GM21526 (cell line): ENCODE measurements at regions not wholly inside any gene's neighbourhood (a gene's known extent, or its start where the extent isn't known, plus 50 kb on each side); places are given as distances from the start of the nearest gene placed in this dataset.
"Not testable (repeated sequence)": the region's sequence is repeated elsewhere in the genome, so short reads cannot be mapped to it uniquely, and the experiment has no call there.

Experiments
- ATAC-seq: cut with Tn5 transposase; IDR thresholded peaks from one replicate; pipeline ENCODE4 v1.9.1; 2021; ENCODE audit warnings: moderate library complexity; ENCODE audit not compliant: unreplicated experiment, low FRiP score

- ATAC-seq: no peak
These were observed 499.6 kb upstream of the ACVR2A start for GRCh38 chr2:147345246-147345645.

GRCh38 chr2:147342329-147342728 lies 502.5 kb upstream of the ACVR2A start:
- no peak for ATAC-seq

GRCh38 chr2:147331790-147332419 lies 512.9 kb upstream of the ACVR2A start:
- peak; percentile 60 for ATAC-seq

GRCh38 chr2:147330925-147331324 lies 513.9 kb upstream of the ACVR2A start:
- ATAC-seq: no peak

DNA sequence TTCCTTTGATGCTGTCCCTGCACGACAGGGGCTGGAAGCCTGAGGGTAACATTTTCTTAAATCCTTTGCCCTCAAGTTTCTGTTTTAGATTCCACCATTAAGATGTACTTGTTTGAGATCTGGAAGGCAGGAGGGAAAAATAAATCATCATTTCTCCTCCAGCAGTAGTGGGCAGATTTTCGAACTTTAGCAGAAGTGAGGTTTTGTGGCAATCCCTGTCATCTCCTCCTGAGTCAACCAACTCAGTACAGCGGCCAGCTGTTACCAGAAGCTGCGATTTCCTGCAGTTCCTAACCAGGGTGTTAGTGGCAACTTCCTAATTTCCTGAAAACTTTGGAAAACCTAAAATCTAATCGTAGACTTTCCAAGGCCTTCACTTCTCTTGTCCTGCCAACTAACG lies 517.2 kb upstream of the ACVR2A start:
- no peak for ATAC-seq

DNA sequence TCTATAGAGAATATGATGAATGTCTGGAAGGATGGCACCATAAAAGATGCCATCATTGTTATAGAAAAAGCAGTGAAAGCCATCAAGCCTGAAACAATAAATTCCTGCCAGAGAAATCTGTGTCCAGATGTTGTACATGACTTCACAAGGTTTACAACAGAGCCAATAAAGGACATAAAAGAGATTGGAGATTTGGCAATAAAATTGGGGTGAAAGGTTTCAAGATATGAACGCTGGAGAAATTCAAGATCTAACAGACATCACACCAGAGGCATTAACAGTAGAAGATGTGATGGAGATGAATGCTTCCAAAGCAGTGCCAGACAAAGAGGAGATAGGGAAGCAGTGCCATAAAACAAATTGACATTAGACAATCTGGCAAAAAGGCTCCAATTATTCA lies 518.8 kb upstream of the ACVR2A start:
- no peak for ATAC-seq

DNA sequence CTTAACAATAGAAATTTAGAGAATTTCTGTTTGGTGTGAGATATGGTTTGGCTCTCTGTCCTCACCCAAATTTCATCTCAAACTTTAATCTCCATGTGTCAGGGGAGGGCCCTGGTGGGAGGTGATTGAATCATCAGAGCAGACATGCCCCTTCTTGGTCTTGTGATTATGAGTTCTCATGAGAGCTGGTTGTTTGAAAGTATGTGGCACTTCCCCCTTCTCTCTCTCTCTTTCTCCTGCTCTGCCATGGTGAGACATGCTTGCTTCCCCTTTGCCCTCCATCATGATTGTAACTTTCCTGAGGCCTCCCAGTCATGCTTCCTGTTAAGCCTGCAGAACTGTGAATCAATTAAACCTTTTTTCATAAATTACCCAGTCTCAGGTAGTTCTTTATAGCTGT lies 524.7 kb upstream of the ACVR2A start:
- no peak for ATAC-seq

DNA sequence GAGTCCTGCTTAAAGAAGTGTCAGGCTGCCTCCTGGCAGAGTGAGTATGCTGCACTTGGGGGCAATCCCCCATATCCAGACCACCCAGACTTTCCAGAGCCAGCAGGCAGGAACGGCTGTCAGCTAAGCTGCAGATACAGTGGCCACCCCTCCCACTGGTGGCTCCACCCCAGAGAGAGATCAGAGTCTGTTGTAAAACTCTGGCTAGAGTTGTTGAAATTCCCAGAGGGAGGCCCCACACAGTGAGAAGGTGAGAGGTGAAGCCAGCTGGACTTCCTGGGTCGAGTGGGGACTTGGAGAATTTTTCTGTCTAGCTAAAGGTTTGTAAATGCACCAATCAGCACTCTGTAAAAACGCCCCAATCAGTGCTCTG lies 533.8 kb upstream of the ACVR2A start:
- ATAC-seq: no peak

DNA sequence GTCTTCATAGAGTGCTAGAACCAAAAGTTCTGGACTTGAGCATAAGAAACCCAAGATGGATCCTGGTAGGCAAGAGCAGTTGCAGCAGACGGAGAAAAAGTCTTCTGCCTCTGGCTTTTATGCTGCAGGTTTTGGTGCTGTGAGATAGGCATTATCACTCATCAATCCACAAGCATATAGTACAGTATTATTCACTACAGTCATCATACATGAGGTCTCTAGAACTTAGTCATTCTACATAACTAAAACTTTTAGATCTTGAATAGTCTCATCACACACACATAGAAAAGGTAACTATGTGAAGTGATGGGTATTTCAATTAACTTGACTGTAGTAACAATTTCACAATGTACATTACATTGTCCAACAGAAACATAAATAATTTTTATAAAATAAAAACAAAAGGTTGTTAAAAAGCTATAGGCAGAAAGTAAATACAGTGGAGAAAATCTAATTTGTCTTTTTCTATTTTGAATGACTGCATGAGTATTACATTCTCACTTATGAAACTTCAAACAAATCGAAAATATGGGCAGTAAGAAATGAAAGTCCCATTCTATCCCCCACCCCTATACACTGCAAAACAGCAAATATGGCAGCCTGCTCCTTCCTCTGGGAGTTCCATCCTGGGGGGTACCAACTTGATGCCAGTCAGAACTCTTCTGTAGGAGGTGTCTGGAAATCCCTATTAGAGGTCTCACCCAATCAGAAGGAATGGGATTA lies 534.3 kb upstream of the ACVR2A start:
- no peak for ATAC-seq

DNA sequence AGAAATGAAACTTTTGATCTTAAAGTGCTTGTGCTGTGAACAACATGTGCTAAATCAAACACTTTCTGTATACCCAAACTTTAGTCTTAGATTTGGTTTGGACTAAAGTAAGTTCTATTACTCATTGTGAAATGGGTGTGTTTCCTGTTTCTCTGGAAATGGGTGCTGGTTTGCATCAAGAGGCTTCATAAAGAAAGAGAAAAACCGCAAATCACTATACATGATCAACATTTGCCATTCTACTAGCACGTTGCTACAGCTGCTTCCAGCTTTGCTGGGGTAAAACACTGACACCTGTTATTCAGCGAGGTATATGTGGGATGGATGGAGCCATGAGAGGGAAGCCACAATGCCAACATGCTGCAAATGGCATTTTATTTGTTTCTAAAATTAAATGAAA lies 547.0 kb upstream of the ACVR2A start:
- ATAC-seq: peak; percentile 98

GRCh38 chr2:147294825-147295392 lies 549.9 kb upstream of the ACVR2A start:
- no peak for ATAC-seq

DNA sequence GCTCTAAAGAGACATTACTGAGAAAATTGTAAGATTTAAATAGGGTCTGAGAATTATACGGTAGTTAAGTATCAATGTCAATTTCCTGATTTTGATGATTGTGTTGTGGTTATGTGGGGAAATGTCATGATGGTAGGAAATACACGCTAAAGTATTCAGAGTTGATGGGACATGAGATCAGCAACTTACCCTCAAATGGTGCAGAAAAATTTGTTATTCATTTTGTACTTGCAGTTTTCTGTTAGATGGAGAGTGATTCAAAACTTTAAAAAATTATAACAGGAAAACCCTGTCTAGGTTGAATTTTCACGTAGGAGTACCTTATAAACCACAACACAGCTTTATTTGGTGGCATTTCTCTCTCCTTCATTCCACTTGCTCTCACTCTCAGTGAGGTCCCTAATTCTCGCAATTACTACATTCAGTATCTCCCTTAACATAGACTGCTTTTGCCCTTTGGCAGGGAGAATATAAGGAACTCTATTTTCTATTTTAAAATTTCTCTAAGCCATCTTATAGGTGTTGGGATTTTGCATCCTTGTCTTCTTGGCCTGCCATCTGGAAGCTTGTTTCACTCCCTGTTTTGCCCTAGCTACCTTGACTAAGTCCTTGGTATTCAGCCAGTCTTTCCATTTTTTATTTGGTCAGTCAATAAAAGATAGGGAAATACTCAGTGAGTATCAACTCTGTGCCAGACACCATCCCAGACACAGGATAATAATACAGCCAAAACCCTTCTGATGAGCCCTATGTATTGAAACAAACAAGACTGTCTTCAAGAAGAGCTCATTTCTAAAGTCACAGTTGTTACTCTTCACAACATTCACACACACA lies 550.6 kb upstream of the ACVR2A start:
- no peak for ATAC-seq

GRCh38 chr2:147288131-147288530 lies 556.7 kb upstream of the ACVR2A start:
- ATAC-seq: no peak

GRCh38 chr2:147275943-147276342 lies 568.9 kb upstream of the ACVR2A start:
- ATAC-seq: no peak

DNA sequence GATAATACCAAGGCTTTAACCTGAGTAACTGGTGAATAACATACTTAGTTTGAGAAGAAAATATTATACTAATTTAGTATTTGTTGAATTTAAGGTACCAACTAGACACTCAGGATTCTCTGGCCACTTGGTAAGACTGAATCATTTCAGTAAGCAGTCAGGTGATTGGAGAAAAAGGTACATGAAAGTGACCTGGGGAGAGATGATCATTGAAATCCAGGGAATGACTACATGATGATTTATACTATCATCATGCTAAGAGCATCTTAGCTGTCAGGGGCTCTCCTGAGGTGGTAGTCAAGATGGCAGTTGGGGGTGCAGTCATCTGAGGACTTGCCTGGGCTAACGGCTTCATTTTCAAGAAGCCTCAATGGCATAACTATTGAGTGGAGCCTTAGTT lies 571.2 kb upstream of the ACVR2A start:
- no peak for ATAC-seq

- no peak for ATAC-seq
These were observed 571.7 kb upstream of the ACVR2A start for GRCh38 chr2:147273106-147273505.

DNA sequence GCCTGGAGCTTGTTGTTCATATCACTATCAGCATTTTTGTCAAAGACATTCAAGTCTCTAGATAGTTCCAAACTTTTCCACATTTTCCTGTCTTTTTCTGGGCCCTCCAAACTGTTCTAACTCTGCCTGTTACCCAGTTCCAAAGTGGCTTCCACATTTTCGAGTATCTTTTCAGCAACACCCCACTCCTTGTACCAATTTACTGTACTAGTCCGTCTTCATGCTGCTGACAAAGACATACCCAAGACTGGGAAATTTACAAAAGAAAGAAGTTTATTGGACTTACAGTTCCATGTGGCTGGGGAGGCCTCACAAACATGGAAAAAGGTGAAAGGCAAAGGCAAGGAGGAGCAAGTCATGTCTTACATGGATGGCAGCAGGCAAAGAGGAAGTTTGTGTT lies 575.2 kb upstream of the ACVR2A start:
- ATAC-seq: not testable (repeated sequence)

DNA sequence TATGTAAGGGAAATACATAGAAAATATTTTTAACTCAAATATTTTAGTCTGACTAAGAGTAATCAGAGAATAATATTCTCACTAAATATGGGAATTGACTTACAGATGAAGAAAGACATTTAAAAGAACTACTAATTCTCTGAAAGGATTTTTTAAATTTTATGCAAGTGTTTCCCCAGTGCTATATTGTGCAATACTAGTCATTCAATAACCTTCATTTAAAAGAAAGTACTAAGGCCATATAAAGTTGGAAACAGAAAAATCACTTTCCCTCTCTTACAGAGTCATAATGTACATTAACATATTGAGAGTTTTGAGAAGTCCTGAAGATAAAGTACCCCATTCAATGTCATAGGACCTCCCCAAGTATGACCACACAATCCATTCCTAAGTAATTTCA lies 584.6 kb upstream of the ACVR2A start:
- no peak for ATAC-seq

- no peak for ATAC-seq
These were observed 589.0 kb upstream of the ACVR2A start for GRCh38 chr2:147255812-147256211.

DNA sequence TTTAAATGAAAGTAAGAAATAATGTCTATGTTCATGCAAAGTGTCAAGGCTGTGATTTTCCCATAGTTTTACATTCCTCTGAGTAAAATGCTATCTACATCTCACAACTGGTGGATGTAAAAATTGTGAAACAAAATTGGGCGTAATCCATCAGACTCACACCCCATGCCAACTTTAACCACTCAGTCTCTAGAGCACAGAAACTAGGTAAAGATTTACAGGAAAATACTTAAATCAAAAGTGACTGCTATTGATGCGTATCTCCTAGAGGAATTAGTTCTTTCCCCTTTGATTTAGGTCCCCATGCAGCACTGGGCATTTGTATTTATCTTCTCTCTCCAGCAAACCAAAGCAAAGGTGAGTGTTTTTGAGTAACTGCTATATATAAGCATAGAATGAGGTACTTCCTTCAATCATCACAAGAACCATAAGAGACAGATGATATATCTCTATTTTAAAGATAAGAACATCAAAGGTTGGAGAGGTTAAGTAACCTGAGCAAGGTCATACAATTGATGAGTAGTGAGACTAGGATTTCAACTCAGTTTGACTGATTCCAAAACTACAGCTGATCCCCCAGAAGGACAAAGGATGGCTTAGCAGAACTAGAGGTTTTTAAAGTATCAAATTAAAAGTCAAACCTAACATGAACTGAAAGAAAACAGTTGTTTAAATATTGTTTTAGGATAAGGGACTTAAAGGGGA lies 594.0 kb upstream of the ACVR2A start:
- no peak for ATAC-seq

GRCh38 chr2:147247749-147248148 lies 597.1 kb upstream of the ACVR2A start:
- ATAC-seq: no peak
